Embryonic facial prominence (tissue), 1 donor: ENCODE measurements at regions not wholly inside any gene's neighbourhood (a gene's known extent, or its start where the extent isn't known, plus 50 kb on each side); places are given as distances from the start of the nearest gene placed in this dataset.
"Not testable (repeated sequence)": the region's sequence is repeated elsewhere in the genome, so short reads cannot be mapped to it uniquely, and the experiment has no call there.

Source experiments
- DNase-seq: peaks from one replicate; pipeline ENCODE4 v3.0.0-alpha.2; 2016; ENCODE audit errors: extremely low spot score

- peak; percentile 28 for DNase-seq
Measured at GRCh38 chr9:94472806-94473360, 82.0 kb upstream of the PCAT7 start.

GRCh38 chr9:94478755-94479730, 75.8 kb upstream of the PCAT7 start:
- no peak for DNase-seq

- no peak for DNase-seq
Measured at GRCh38 chr9:94479757-94480156, 75.1 kb upstream of the PCAT7 start.

- no peak for DNase-seq
Measured at GRCh38 chr9:94480205-94480604, 74.7 kb upstream of the PCAT7 start.

GRCh38 chr9:94482110-94482509, 72.8 kb upstream of the PCAT7 start:
- no peak for DNase-seq

GRCh38 chr9:94490465-94490864, 64.4 kb upstream of the PCAT7 start:
- no peak for DNase-seq

GRCh38 chr9:94492125-94492524, 62.8 kb upstream of the PCAT7 start:
- DNase-seq = not testable (repeated sequence)

- DNase-seq = no peak
Measured at GRCh38 chr9:94498801-94499453, 56.0 kb upstream of the PCAT7 start.

GRCh38 chr9:94504358-94504757, 50.5 kb upstream of the PCAT7 start:
- no peak for DNase-seq
